Loucy (cell line): ENCODE measurements at regions not wholly inside any gene's neighbourhood (a gene's known extent, or its start where the extent isn't known, plus 50 kb on each side); places are given as distances from the start of the nearest gene placed in this dataset.

Source experiments
- H2AFZ ChIP-seq: fragments of 200-600 bp; sonication (generic); 2 replicates; pipeline ENCODE4 v1.6.0; 2016; ENCODE audit warnings: antibody characterized with exemption, mild to moderate bottlenecking, low read length, moderate library complexity
- H3F3A ChIP-seq: fragments of 200-600 bp; 2 replicates; pipeline ENCODE4 v1.6.0; 2016; ENCODE audit warnings: antibody characterized with exemption, low read depth, mild to moderate bottlenecking
- H3K27me3 ChIP-seq: fragments of 200-600 bp; sonication (generic); 2 replicates; pipeline ENCODE4 v1.6.1; 2014; ENCODE audit warnings: low read length, mild to moderate bottlenecking; ENCODE audit not compliant: insufficient read depth, poor library complexity, severe bottlenecking
- H3K36me3 ChIP-seq: fragments of 200-600 bp; sonication (generic); 2 replicates; pipeline ENCODE4 v1.6.1; 2016; ENCODE audit warnings: low read length; ENCODE audit not compliant: insufficient read depth
- H3K4me1 ChIP-seq: fragments of 200-600 bp; sonication (generic); 2 replicates; pipeline ENCODE4 v1.5.1; 2014; ENCODE audit warnings: low read length, mild to moderate bottlenecking; ENCODE audit not compliant: insufficient read depth, poor library complexity, severe bottlenecking
- H3K4me2 ChIP-seq: fragments of 200-600 bp; sonication (generic); 2 replicates; pipeline ENCODE4 v1.6.0; 2014; ENCODE audit warnings: antibody characterized with exemption, low read length, low read depth, mild to moderate bottlenecking; ENCODE audit not compliant: poor library complexity, severe bottlenecking
- H3K4me3 ChIP-seq: fragments of 200-600 bp; sonication (generic); 2 replicates; pipeline ENCODE4 v1.5.1; 2014; ENCODE audit warnings: low read length, mild to moderate bottlenecking, mixed read lengths; ENCODE audit not compliant: poor library complexity, severe bottlenecking
- H3K79me2 ChIP-seq: fragments of 200-600 bp; sonication (generic); 2 replicates; pipeline ENCODE4 v1.6.1; 2014; ENCODE audit warnings: low read length; ENCODE audit not compliant: insufficient read depth
- H3K9ac ChIP-seq: fragments of 200-600 bp; sonication (generic); 2 replicates; pipeline ENCODE4 v1.6.0; 2014; ENCODE audit warnings: mild to moderate bottlenecking, low read depth, low read length, moderate library complexity; ENCODE audit not compliant: poor library complexity, severe bottlenecking
- H3K9me2 ChIP-seq: fragments of 200-600 bp; sonication (generic); replicated peaks from 2 replicates; pipeline ENCODE4 v1.6.1; 2016; ENCODE audit warnings: low read depth, low read length, mixed read lengths
- H3K9me3 ChIP-seq: fragments of 200-600 bp; sonication (generic); 2 replicates; pipeline ENCODE4 v1.6.1; 2014; ENCODE audit warnings: mild to moderate bottlenecking, antibody characterized with exemption, low read length, low read depth; ENCODE audit not compliant: insufficient read depth
- H4K20me1 ChIP-seq: fragments of 200-600 bp; sonication (generic); 2 replicates; pipeline ENCODE4 v1.6.0; 2014; ENCODE audit warnings: antibody characterized with exemption, low read length, mild to moderate bottlenecking; ENCODE audit not compliant: insufficient read depth, poor library complexity, severe bottlenecking
- CTCF ChIP-seq: fragments of 200-600 bp; sonication (generic); conservative IDR thresholded peaks from 2 replicates; pipeline ENCODE4 v1.5.1; 2014; ENCODE audit warnings: mild to moderate bottlenecking, antibody characterized with exemption, low read length
- EZH2phosphoT487 ChIP-seq: fragments of 200-600 bp; IDR thresholded peaks from 2 replicates; pipeline ENCODE4 v1.6.1; 2018; ENCODE audit warnings: antibody characterized with exemption, mild to moderate bottlenecking, moderate library complexity, borderline replicate concordance

GRCh38 chr12:67390273-67390672 lies 121.1 kb downstream of the CAND1 start:
- no peaks in the 10 kb centered on the region for H3K27me3 ChIP-seq
- no peaks in the 10 kb centered on the region for H3K9me3 ChIP-seq
- H3K4me3 ChIP-seq: no peak overlapping the region
- peaks cover 17% of the 10 kb centered on the region for H3K4me1 ChIP-seq
- no peaks in the 10 kb centered on the region for H3K36me3 ChIP-seq
- H3K4me2 ChIP-seq: no peak overlapping the region
- no peaks in the 10 kb centered on the region for H3K79me2 ChIP-seq
- no peaks in the 10 kb centered on the region for H4K20me1 ChIP-seq
- no peak overlapping the region for H2AFZ ChIP-seq
- H3K9me2 ChIP-seq: no peaks in the 10 kb centered on the region
- no peaks in the 10 kb centered on the region for H3F3A ChIP-seq
- TF ChIP-seq CTCF (no peak), EZH2phosphoT487 (no peak)
- H3K9ac ChIP-seq: no peak overlapping the region

- H4K20me1 ChIP-seq: no peaks in the 10 kb centered on the region
- H3K79me2 ChIP-seq: no peaks in the 10 kb centered on the region
Observed at GRCh38 chr12:67391034-67391433, 121.9 kb downstream of the CAND1 start.

GRCh38 chr12:67391656-67392055 lies 122.5 kb downstream of the CAND1 start:
- H3K36me3 ChIP-seq: no peaks in the 10 kb centered on the region
- no peaks in the 10 kb centered on the region for H3K9me2 ChIP-seq
- H3K9ac ChIP-seq: no peak overlapping the region
- no peak overlapping the region for H3K4me3 ChIP-seq
- no peak overlapping the region for H2AFZ ChIP-seq
- H3K27me3 ChIP-seq: no peaks in the 10 kb centered on the region
- H3F3A ChIP-seq: no peaks in the 10 kb centered on the region
- H3K79me2 ChIP-seq: no peaks in the 10 kb centered on the region
- H4K20me1 ChIP-seq: no peaks in the 10 kb centered on the region
- peaks cover 17% of the 10 kb centered on the region for H3K4me1 ChIP-seq
- no peaks in the 10 kb centered on the region for H3K9me3 ChIP-seq
- TF ChIP-seq EZH2phosphoT487: no peak
- no peak for TF ChIP-seq CTCF
- H3K4me2 ChIP-seq: no peak overlapping the region

More at GRCh38 chr12:67391034-67391433, 121.9 kb downstream of the CAND1 start:
- Histone ChIP-seq H3K4me1 (peaks cover 17% of the 10 kb centered on the region), H3K4me2 (no peak overlapping the region), H3K4me3 (no peak overlapping the region), H3K9ac (no peak overlapping the region), H3K27me3 (no peaks in the 10 kb centered on the region), H3K36me3 (no peaks in the 10 kb centered on the region), H3K9me3 (no peaks in the 10 kb centered on the region), H3F3A (no peaks in the 10 kb centered on the region), H3K9me2 (no peaks in the 10 kb centered on the region), H2AFZ (no peak overlapping the region)
- TF ChIP-seq EZH2phosphoT487 (no peak), CTCF (no peak)
